ENCODE measurements at regions not wholly inside any gene's neighbourhood (a gene's known extent, or its start where the extent isn't known, plus 50 kb on each side); places are given as distances from the start of the nearest gene placed in this dataset.

GRCh38 chr12:126897778-126898177, 1369.2 kb upstream of the TMEM132C start:
- Histone ChIP-seq H3K4me2 (ENCODE audit: low read length) (no peak overlapping the region), H3K4me1 (ENCODE audit: insufficient read depth, low read length, poor library complexity, severe bottlenecking) (no peaks in the 10 kb centered on the region), H3K36me3 (ENCODE audit: insufficient read depth, low read length) (no peaks in the 10 kb centered on the region), H2AFZ (ENCODE audit: low read length) (no peak overlapping the region), H3K4me3 (ENCODE audit: low read depth, low read length, poor library complexity, severe bottlenecking) (no peak overlapping the region), H3K79me2 (ENCODE audit: insufficient read depth, low read depth, low read length) (no peaks in the 10 kb centered on the region), H3K9me3 (ENCODE audit: low read length) (no peaks in the 10 kb centered on the region), H3K9me2 (ENCODE audit: insufficient read depth, low read length) (no peaks in the 10 kb centered on the region), H4K20me1 (ENCODE audit: insufficient read depth, low read length) (no peaks in the 10 kb centered on the region), H3K27ac (ENCODE audit: low read depth, low read length, poor library complexity, severe bottlenecking) (no peak overlapping the region)
- intact Hi-C loops (cut with micrococcal nuclease; ENCODE audit: unreplicated experiment): no loop called here
- no peak for TF ChIP-seq CTCF (conservative IDR thresholded peaks at IDR 0.05; ENCODE audit: low read length)
- no peak for TF ChIP-seq EZH2phosphoT487 (IDR thresholded peaks at IDR 0.05; ENCODE audit: borderline replicate concordance, low read depth, low read length)
- BruUV-seq (replicated peaks): no TSS peak
- no peak for DNase-seq (ENCODE audit: low spot score)
- ChIA-PET CTCF (ENCODE audit: unreplicated experiment) (no interaction called here), POLR2A (no interaction called here)

GRCh38 chr12:126898562-126898961, 1368.4 kb upstream of the TMEM132C start:
- no peak overlapping the region for H3K27ac ChIP-seq (ENCODE audit: low read depth, low read length, poor library complexity, severe bottlenecking)
- ChIA-PET POLR2A (no interaction called here), CTCF (ENCODE audit: unreplicated experiment) (no interaction called here)
- H3K4me3 ChIP-seq (ENCODE audit: low read depth, low read length, poor library complexity, severe bottlenecking): no peak overlapping the region
- H3K4me2 ChIP-seq (ENCODE audit: low read length): no peak overlapping the region
- no peaks in the 10 kb centered on the region for H3K79me2 ChIP-seq (ENCODE audit: insufficient read depth, low read depth, low read length)
- no peaks in the 10 kb centered on the region for H3K36me3 ChIP-seq (ENCODE audit: insufficient read depth, low read length)
- no TSS peak for BruUV-seq (replicated peaks)
- intact Hi-C loops (cut with micrococcal nuclease; ENCODE audit: unreplicated experiment): no loop called here
- no peak for DNase-seq (ENCODE audit: low spot score)
- no peaks in the 10 kb centered on the region for H4K20me1 ChIP-seq (ENCODE audit: insufficient read depth, low read length)
- no peak overlapping the region for H2AFZ ChIP-seq (ENCODE audit: low read length)
- H3K4me1 ChIP-seq (ENCODE audit: insufficient read depth, low read length, poor library complexity, severe bottlenecking): no peaks in the 10 kb centered on the region
- H3K9me3 ChIP-seq (ENCODE audit: low read length): no peaks in the 10 kb centered on the region
- TF ChIP-seq CTCF (conservative IDR thresholded peaks at IDR 0.05; ENCODE audit: low read length) (no peak), EZH2phosphoT487 (IDR thresholded peaks at IDR 0.05; ENCODE audit: borderline replicate concordance, low read depth, low read length) (no peak)
- no peaks in the 10 kb centered on the region for H3K9me2 ChIP-seq (ENCODE audit: insufficient read depth, low read length)

- Histone ChIP-seq H2AFZ (ENCODE audit: low read length) (no peak overlapping the region), H3K4me2 (ENCODE audit: low read length) (no peak overlapping the region), H3K9me3 (ENCODE audit: low read length) (no peaks in the 10 kb centered on the region), H4K20me1 (ENCODE audit: insufficient read depth, low read length) (no peaks in the 10 kb centered on the region), H3K4me3 (ENCODE audit: low read depth, low read length, poor library complexity, severe bottlenecking) (no peak overlapping the region), H3K79me2 (ENCODE audit: insufficient read depth, low read depth, low read length) (no peaks in the 10 kb centered on the region), H3K36me3 (ENCODE audit: insufficient read depth, low read length) (no peaks in the 10 kb centered on the region), H3K9me2 (ENCODE audit: insufficient read depth, low read length) (no peaks in the 10 kb centered on the region), H3K4me1 (ENCODE audit: insufficient read depth, low read length, poor library complexity, severe bottlenecking) (no peaks in the 10 kb centered on the region), H3K27ac (ENCODE audit: low read depth, low read length, poor library complexity, severe bottlenecking) (no peak overlapping the region)
- ChIA-PET POLR2A (interaction anchor here (0.6 kb wide), 1 partner anchor 10 kb away, joined by 3 read pairs; no protein-coding TSS in a partner anchor), CTCF (ENCODE audit: unreplicated experiment) (no interaction called here)
- DNase-seq (ENCODE audit: low spot score): no peak
- intact Hi-C loops (cut with micrococcal nuclease; ENCODE audit: unreplicated experiment): no loop called here
- BruUV-seq (replicated peaks): no TSS peak
- TF ChIP-seq EZH2phosphoT487 (IDR thresholded peaks at IDR 0.05; ENCODE audit: borderline replicate concordance, low read depth, low read length) (no peak), CTCF (conservative IDR thresholded peaks at IDR 0.05; ENCODE audit: low read length) (no peak)
These were observed 1366.8 kb upstream of the TMEM132C start for GRCh38 chr12:126899926-126900792.
